PC-3 (cell line): ENCODE measurements at regions not wholly inside any gene's neighbourhood (a gene's known extent, or its start where the extent isn't known, plus 50 kb on each side); places are given as distances from the start of the nearest gene placed in this dataset.

ENCODE experiments used
- ATAC-seq: fragments of 200-7000 bp; cut with Tn5 transposase; 2 replicates; pipeline ENCODE4 v1.9.1; 2020; ENCODE audit warnings: mild to moderate bottlenecking, moderate library complexity
- BruUV-seq: library from RNA; stranded (reverse); fragments of 400-500 nt; replicated peaks from 2 replicates; lab custom pipeline; 2021; lab: Mats Ljungman, UMichigan
- CTCF ChIA-PET: fragments of 300-600 bp; sonication (Branson Sonifier 250); formaldehyde crosslinking; loops from one replicate; lab custom pipeline; 2022; ENCODE audit warnings: antibody characterized with exemption; lab: Charles Lee
- POLR2A ChIA-PET: fragments of 300-600 bp; sonication (Branson Sonifier 250); formaldehyde crosslinking; loops from one replicate; lab custom pipeline; 2022; ENCODE audit warnings: antibody characterized with exemption; ENCODE audit not compliant: unreplicated experiment; lab: Charles Lee
- DNase-seq: peaks from one replicate; pipeline ENCODE4 v3.0.0-alpha.2; 2015
- H2AFZ ChIP-seq: fragments of 300-600 bp; sonication (generic); 2 replicates; pipeline ENCODE4 v1.6.0; 2016; ENCODE audit warnings: antibody characterized with exemption, low read length
- H3F3A ChIP-seq: fragments of 300-600 bp; sonication (generic); one replicate; pipeline ENCODE4 v1.6.0; 2017; ENCODE audit warnings: antibody characterized with exemption, low read length, control low read depth, mild to moderate bottlenecking; ENCODE audit not compliant: unreplicated experiment
- H3K27ac ChIP-seq: fragments of 300-600 bp; sonication (generic); 2 replicates; pipeline ENCODE4 v1.5.1; 2016; ENCODE audit warnings: mild to moderate bottlenecking, low read length
- H3K27me3 ChIP-seq: fragments of 300-600 bp; sonication (generic); 2 replicates; pipeline ENCODE4 v1.6.1; 2016; ENCODE audit warnings: low read length, mixed read lengths
- H3K36me3 ChIP-seq: fragments of 300-600 bp; sonication (generic); 2 replicates; pipeline ENCODE4 v1.6.1; 2016; ENCODE audit warnings: low read depth, mixed run types, low read length, mixed read lengths
- H3K4me1 ChIP-seq: fragments of 300-600 bp; sonication (generic); 2 replicates; pipeline ENCODE4 v1.5.1; 2016; ENCODE audit warnings: low read length; ENCODE audit not compliant: insufficient read depth
- H3K4me2 ChIP-seq: fragments of 300-600 bp; sonication (generic); 2 replicates; pipeline ENCODE4 v1.6.0; 2016; ENCODE audit warnings: low read length
- H3K4me3 ChIP-seq: fragments of 300-600 bp; sonication (generic); 2 replicates; pipeline ENCODE4 v1.5.1; 2016; ENCODE audit warnings: mild to moderate bottlenecking, low read length, mixed read lengths
- H3K79me2 ChIP-seq: fragments of 300-600 bp; sonication (generic); 2 replicates; pipeline ENCODE4 v1.6.1; 2017; ENCODE audit warnings: low read length, mixed read lengths
- H3K9ac ChIP-seq: fragments of 300-600 bp; sonication (generic); 2 replicates; pipeline ENCODE4 v1.6.0; 2016; ENCODE audit warnings: mild to moderate bottlenecking, low read length
- H3K9me2 ChIP-seq: fragments of 300-600 bp; sonication (generic); replicated peaks from 2 replicates; pipeline ENCODE4 v1.6.1; 2016; ENCODE audit warnings: mixed run types, low read length, mixed read lengths
- H3K9me3 ChIP-seq: fragments of 300-600 bp; sonication (generic); 2 replicates; pipeline ENCODE4 v1.6.1; 2016; ENCODE audit warnings: low read length, mixed read lengths
- H4K20me1 ChIP-seq: fragments of 300-600 bp; sonication (generic); 2 replicates; pipeline ENCODE4 v1.6.1; 2016; ENCODE audit warnings: low read length, mixed read lengths
- CTCF ChIP-seq: fragments of 300-600 bp; sonication (generic); conservative IDR thresholded peaks from 2 replicates; pipeline ENCODE4 v1.5.1; 2017; ENCODE audit warnings: antibody characterized with exemption, low read depth, mild to moderate bottlenecking, low read length
- EZH2 ChIP-seq: fragments of 300-600 bp; sonication (generic); IDR thresholded peaks from one replicate; pipeline ENCODE4 v1.6.1; 2017; ENCODE audit warnings: antibody characterized with exemption, mild to moderate bottlenecking, low read length; ENCODE audit not compliant: unreplicated experiment
- EZH2phosphoT487 ChIP-seq: fragments of 300-600 bp; sonication (generic); IDR thresholded peaks from 2 replicates; pipeline ENCODE4 v1.6.1; 2018; ENCODE audit warnings: mild to moderate bottlenecking, antibody characterized with exemption, low read length, borderline replicate concordance
- intact Hi-C: fragments of 100-400 bp; cut with micrococcal nuclease; formaldehyde crosslinking; loops from 2 replicates; pipeline ENCODE4 v1.9.0; 2023

- TF ChIP-seq EZH2phosphoT487: no peak
- no peak for TF ChIP-seq EZH2
- no peak for TF ChIP-seq CTCF
- DNase-seq: no peak
- H3K36me3 ChIP-seq: no peaks in the 10 kb centered on the region
- no peaks in the 10 kb centered on the region for H3K9me3 ChIP-seq
- H3K4me3 ChIP-seq: no peak overlapping the region
- ChIA-PET POLR2A (no interaction called here), CTCF (no interaction called here)
- no peaks in the 10 kb centered on the region for H4K20me1 ChIP-seq
- no peaks in the 10 kb centered on the region for H3K9me2 ChIP-seq
- peaks cover 4% of the 10 kb centered on the region; the same call in 1 of the 2 replicates for H3K27me3 ChIP-seq
- H3K4me2 ChIP-seq: no peak overlapping the region
- H3K79me2 ChIP-seq: no peaks in the 10 kb centered on the region
- H3F3A ChIP-seq: no peaks in the 10 kb centered on the region
- no peaks in the 10 kb centered on the region for H3K4me1 ChIP-seq
- no peak for ATAC-seq
- no peak overlapping the region for H3K9ac ChIP-seq
- no TSS peak for BruUV-seq
- intact Hi-C loops: no loop called here
- H2AFZ ChIP-seq: no peak overlapping the region
- H3K27ac ChIP-seq: no peak overlapping the region
Measured at GRCh38 chr1:118650107-118650807, 337.9 kb downstream of the TBX15 start.

GRCh38 chr1:118649369-118650106 lies 338.6 kb downstream of the TBX15 start:
- DNase-seq (no peak), ATAC-seq (no peak)
- H3K4me1 ChIP-seq: no peaks in the 10 kb centered on the region
- no peak overlapping the region for H3K4me2 ChIP-seq
- H3K9me2 ChIP-seq: no peaks in the 10 kb centered on the region
- H3K9ac ChIP-seq: no peak overlapping the region
- no peak overlapping the region for H3K27ac ChIP-seq
- no peak for TF ChIP-seq EZH2
- TF ChIP-seq EZH2phosphoT487: no peak
- TF ChIP-seq CTCF: no peak
- H3K9me3 ChIP-seq: no peaks in the 10 kb centered on the region
- H3F3A ChIP-seq: no peaks in the 10 kb centered on the region
- ChIA-PET POLR2A (no interaction called here), CTCF (no interaction called here)
- H2AFZ ChIP-seq: no peak overlapping the region
- H3K27me3 ChIP-seq: peaks cover 4% of the 10 kb centered on the region; the same call in 1 of the 2 replicates
- H3K79me2 ChIP-seq: no peaks in the 10 kb centered on the region
- no peaks in the 10 kb centered on the region for H3K36me3 ChIP-seq
- H3K4me3 ChIP-seq: no peak overlapping the region
- BruUV-seq: no TSS peak
- intact Hi-C loops: no loop called here
- no peaks in the 10 kb centered on the region for H4K20me1 ChIP-seq

GRCh38 chr1:118636004-118636403 lies 352.1 kb downstream of the TBX15 start:
- Histone ChIP-seq H4K20me1 (no peaks in the 10 kb centered on the region), H3K4me3 (no peak overlapping the region), H3K36me3 (no peaks in the 10 kb centered on the region), H3K9me3 (no peaks in the 10 kb centered on the region), H3F3A (no peaks in the 10 kb centered on the region), H3K9me2 (no peaks in the 10 kb centered on the region), H2AFZ (no peak overlapping the region), H3K9ac (no peak overlapping the region), H3K4me1 (no peaks in the 10 kb centered on the region), H3K4me2 (no peak overlapping the region), H3K27ac (no peak overlapping the region), H3K27me3 (no peaks in the 10 kb centered on the region), H3K79me2 (no peaks in the 10 kb centered on the region)
- peak; percentile 13 for DNase-seq
- no peak for ATAC-seq
- TF ChIP-seq EZH2phosphoT487: no peak
- no peak for TF ChIP-seq CTCF
- no peak for TF ChIP-seq EZH2
- CTCF ChIA-PET: no interaction called here
- POLR2A ChIA-PET: no interaction called here
- intact Hi-C loops: no loop called here
- BruUV-seq: no TSS peak
